AG04449 (cell line): ENCODE measurements at regions not wholly inside any gene's neighbourhood (a gene's known extent, or its start where the extent isn't known, plus 50 kb on each side); places are given as distances from the start of the nearest gene placed in this dataset.

Source experiments
- CTCF ChIA-PET: fragments of 350-600 bp; formaldehyde crosslinking; extraction: SDS; loops from one replicate; lab custom pipeline; 2021; ENCODE audit warnings: antibody characterized with exemption; lab: Yijun Ruan, JAX
- POLR2A ChIA-PET: fragments of 400-600, 350-600 bp; formaldehyde crosslinking; extraction: SDS; loops from one replicate; lab custom pipeline; 2020; ENCODE audit warnings: antibody characterized with exemption, inconsistent platforms; lab: Yijun Ruan, JAX
- DNase-seq: peaks from one replicate; pipeline ENCODE4 v3.0.0-alpha.2; 2010; ENCODE audit warnings: low read depth, low spot score
- H3K4me3 ChIP-seq: 2 replicates; pipeline ENCODE4 v1.5.1; 2011; ENCODE audit warnings: low read depth, mild to moderate bottlenecking, control low read depth, low read length
- TF ChIP-seq, protein P1 (sequence below): IDR thresholded peaks from one replicate; pipeline ENCODE4 v1.5.1; 2011; ENCODE audit warnings: mild to moderate bottlenecking, moderate library complexity, low read length, control low read depth, inconsistent platforms; ENCODE audit not compliant: insufficient read depth; ENCODE audit errors: missing control alignments

DNA sequence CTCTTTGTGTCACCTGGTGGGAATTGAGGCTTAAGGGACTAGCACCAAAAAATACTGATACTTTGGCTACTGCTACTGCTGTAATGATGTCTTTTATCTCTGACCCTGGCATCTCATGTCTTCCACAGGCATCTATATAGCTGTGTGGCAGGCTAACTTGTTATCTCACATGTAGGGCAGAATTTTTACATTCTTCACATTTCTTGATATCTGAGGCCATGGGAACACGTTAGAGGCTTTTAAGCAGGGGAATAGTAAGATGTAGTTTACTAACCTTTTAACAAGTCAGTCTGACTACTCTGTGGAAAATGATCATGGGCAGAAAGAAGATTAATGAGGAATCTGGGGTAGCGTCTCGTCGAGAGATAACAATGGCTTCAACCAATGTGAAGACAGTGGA lies 498.4 kb downstream of the PCNX1 start:
- POLR2A ChIA-PET = interaction anchor here (0.6 kb wide), 1 partner anchor 263 kb away, joined by 3 read pairs; no protein-coding TSS in a partner anchor
- CTCF ChIA-PET = interaction anchor here (0.8 to 0.9 kb wide), 2 partner anchors 24 to 239 kb away, joined by 3 read pairs; no protein-coding TSS in a partner anchor
- DNase-seq = no peak
- no peak overlapping the region for H3K4me3 ChIP-seq
- TF ChIP-seq, protein P1, sequence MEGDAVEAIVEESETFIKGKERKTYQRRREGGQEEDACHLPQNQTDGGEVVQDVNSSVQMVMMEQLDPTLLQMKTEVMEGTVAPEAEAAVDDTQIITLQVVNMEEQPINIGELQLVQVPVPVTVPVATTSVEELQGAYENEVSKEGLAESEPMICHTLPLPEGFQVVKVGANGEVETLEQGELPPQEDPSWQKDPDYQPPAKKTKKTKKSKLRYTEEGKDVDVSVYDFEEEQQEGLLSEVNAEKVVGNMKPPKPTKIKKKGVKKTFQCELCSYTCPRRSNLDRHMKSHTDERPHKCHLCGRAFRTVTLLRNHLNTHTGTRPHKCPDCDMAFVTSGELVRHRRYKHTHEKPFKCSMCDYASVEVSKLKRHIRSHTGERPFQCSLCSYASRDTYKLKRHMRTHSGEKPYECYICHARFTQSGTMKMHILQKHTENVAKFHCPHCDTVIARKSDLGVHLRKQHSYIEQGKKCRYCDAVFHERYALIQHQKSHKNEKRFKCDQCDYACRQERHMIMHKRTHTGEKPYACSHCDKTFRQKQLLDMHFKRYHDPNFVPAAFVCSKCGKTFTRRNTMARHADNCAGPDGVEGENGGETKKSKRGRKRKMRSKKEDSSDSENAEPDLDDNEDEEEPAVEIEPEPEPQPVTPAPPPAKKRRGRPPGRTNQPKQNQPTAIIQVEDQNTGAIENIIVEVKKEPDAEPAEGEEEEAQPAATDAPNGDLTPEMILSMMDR = no peak

- POLR2A ChIA-PET = no interaction called here
- no peak for DNase-seq
- H3K4me3 ChIP-seq = no peak overlapping the region
- CTCF ChIA-PET = interaction anchor here (0.6 to 1.1 kb wide), 3 partner anchors 9 to 447 kb away, joined by 3 read pairs; no protein-coding TSS in a partner anchor
- TF ChIP-seq, protein P1 = no peak
These were observed 501.2 kb downstream of the PCNX1 start for GRCh38 chr14:71408362-71409030.

DNA sequence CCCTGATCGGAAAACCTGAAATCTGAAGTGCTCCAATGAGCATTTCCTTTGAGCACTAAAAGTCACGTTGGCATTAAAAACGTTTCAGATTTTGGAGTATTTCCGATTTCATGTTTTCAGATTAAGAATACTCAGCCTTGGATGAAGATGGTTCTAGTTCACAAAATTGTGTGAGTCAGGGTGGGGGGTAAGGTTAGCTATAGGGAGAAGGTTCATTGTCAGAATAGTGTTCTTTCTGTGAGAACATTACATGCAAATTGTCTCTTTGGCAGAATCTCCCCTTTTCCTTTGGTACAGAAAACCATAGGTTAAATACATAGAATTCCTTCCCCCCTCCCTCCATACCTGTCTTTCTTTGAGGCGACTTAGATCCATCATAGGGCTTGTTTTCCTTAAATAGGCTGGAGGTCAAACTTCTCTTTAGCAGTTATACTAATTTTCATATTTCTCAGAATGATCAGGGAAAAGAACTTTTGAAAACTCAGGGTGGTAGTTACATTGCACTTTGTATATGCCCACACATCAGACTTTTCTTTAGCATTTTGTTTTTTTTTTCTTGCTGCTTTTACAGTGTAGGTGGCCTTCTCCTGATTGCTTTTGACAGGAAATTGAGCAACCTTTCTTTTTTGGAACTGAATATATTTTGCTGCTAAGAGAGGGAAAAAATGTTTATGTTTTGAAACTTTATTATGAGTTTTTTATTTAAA lies 503.5 kb downstream of the PCNX1 start:
- TF ChIP-seq, protein P1 = no peak
- CTCF ChIA-PET = interaction anchor here (0.8 to 2.1 kb wide), 3 partner anchors 10 to 343 kb away, joined by 3 to 10 read pairs (median 3); no protein-coding TSS in a partner anchor
- POLR2A ChIA-PET = no interaction called here
- no peak overlapping the region for H3K4me3 ChIP-seq
- no peak for DNase-seq

DNA sequence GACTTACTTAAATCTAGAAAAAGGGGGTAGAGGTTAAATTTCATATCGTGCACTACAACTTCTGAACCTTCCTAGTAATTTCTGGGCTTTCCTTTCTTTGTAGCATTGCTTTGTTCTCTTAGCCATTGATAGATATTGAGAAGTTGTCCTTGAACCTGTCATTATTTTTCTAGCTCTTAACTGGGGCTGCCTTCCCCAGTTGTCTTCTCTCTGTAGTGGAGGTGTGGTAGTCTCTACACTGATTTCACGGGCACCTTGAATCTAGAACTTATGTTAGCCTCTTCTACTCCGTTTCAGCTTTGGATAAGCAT lies 504.0 kb downstream of the PCNX1 start:
- ChIA-PET POLR2A (no interaction called here), CTCF (interaction anchor here (0.8 to 2.1 kb wide), 2 partner anchors 89 to 342 kb away, joined by 3 to 10 read pairs; no protein-coding TSS in a partner anchor)
- TF ChIP-seq, protein P1 = no peak
- H3K4me3 ChIP-seq = no peak overlapping the region
- DNase-seq = no peak

DNA sequence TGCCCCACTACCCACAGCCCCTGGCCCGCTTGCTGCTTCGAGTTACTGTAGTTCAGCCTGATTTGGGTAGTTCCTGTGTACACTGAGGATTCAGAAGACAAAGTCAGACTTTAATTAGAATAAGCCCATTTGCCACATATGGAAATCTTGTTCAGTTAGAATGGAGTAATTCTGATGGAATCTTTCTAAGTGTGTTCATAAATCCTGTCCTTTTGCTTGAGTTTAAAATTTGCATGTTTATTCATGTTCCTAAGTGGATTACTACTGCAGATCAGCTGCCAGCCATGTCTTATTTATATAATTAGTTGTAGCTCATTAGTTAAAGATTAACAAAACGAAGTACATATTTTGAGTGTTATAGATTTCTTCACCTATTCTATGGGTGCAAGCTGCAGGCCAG lies 504.5 kb downstream of the PCNX1 start:
- TF ChIP-seq, protein P1 = no peak
- CTCF ChIA-PET = interaction anchor here (1.1 to 2.1 kb wide), 3 partner anchors 8 to 270 kb away, joined by 3 to 10 read pairs (median 9); no protein-coding TSS in a partner anchor
- no peak for DNase-seq
- POLR2A ChIA-PET = no interaction called here
- no peak overlapping the region for H3K4me3 ChIP-seq
